K562 (cell line): ENCODE measurements at regions not wholly inside any gene's neighbourhood (a gene's known extent, or its start where the extent isn't known, plus 50 kb on each side); places are given as distances from the start of the nearest gene placed in this dataset.

Experiments used
- CC2D1A ChIP-seq: fragments of 450-650 bp; IDR thresholded peaks from 2 replicates; pipeline ENCODE4 v1.6.1; 2017; ENCODE audit warnings: mild to moderate bottlenecking
- FOXP1 ChIP-seq: sonication (generic); formaldehyde crosslinking; IDR thresholded peaks from 2 replicates; pipeline ENCODE4 v1.8.0; 2022; ENCODE audit warnings: mild to moderate bottlenecking, missing genetic modification reagents
- HDAC3 ChIP-seq: fragments of 450-650 bp; IDR thresholded peaks from 2 replicates; pipeline ENCODE4 v1.6.1; 2018; ENCODE audit warnings: borderline replicate concordance, mild to moderate bottlenecking, moderate library complexity; ENCODE audit not compliant: partially characterized antibody
- HNRNPL ChIP-seq: fragments of 200-400 bp; formaldehyde crosslinking; IDR thresholded peaks from 2 replicates; pipeline ENCODE4 v1.6.1; 2017; ENCODE audit warnings: low read depth, mild to moderate bottlenecking, low read length
- ILF3 ChIP-seq: fragments of 450-650 bp; IDR thresholded peaks from 2 replicates; pipeline ENCODE4 v1.6.1; 2018; ENCODE audit warnings: antibody characterized with exemption, mild to moderate bottlenecking, moderate library complexity, borderline replicate concordance
- MCM7 ChIP-seq, 2 experiments: fragments of 450-650 bp; IDR thresholded peaks; 2 replicates each; pipeline ENCODE4 v1.6.1; 2016 to 2018
- POLR2AphosphoS2 ChIP-seq: IDR thresholded peaks from 2 replicates; pipeline ENCODE4 v1.6.1; 2012; ENCODE audit warnings: low read length, improper control_type of control experiment
- RFX5 ChIP-seq: IDR thresholded peaks from 2 replicates; pipeline ENCODE4 v1.6.1; 2011; ENCODE audit warnings: low read depth, mild to moderate bottlenecking, improper control_type of control experiment, low read length
- SP1 ChIP-seq: sonication (generic); formaldehyde crosslinking; IDR thresholded peaks from 2 replicates; pipeline ENCODE4 v1.8.1; 2022; ENCODE audit warnings: mild to moderate bottlenecking, missing genetic modification reagents
- ZC3H11A ChIP-seq: IDR thresholded peaks from 2 replicates; pipeline ENCODE4 v1.6.1; 2012; ENCODE audit warnings: low read depth, low read length, improper control_type of control experiment
- ZNF140 ChIP-seq: fragments of 250-450 bp; sonication (Bioruptor Pico); IDR thresholded peaks from 2 replicates; pipeline ENCODE4 v1.8.0; 2021; ENCODE audit warnings: moderate library complexity, mild to moderate bottlenecking, inconsistent platforms
- ZNF165 ChIP-seq: fragments of 250-450 bp; sonication (Bioruptor Pico); IDR thresholded peaks from 2 replicates; pipeline ENCODE4 v1.4.0; 2020; ENCODE audit warnings: borderline replicate concordance
- ZNF707 ChIP-seq: fragments of 250-450 bp; sonication (Bioruptor Pico); conservative IDR thresholded peaks from 2 replicates; pipeline ENCODE4 v1.8.0; 2022; ENCODE audit warnings: inconsistent platforms, mild to moderate bottlenecking, moderate library complexity
- TF ChIP-seq, protein P1 (sequence below): fragments of 250-450 bp; sonication (Bioruptor Pico); IDR thresholded peaks from 2 replicates; pipeline ENCODE4 v1.4.0; 2020; ENCODE audit warnings: borderline replicate concordance
- TF ChIP-seq, protein P2 (sequence below): fragments of 450-650 bp; formaldehyde crosslinking; IDR thresholded peaks from 2 replicates; pipeline ENCODE4 v1.4.0; 2020; ENCODE audit warnings: mild to moderate bottlenecking, mixed read lengths
- TF ChIP-seq, protein P3 (sequence below): sonication (generic); formaldehyde crosslinking; IDR thresholded peaks from 2 replicates; pipeline ENCODE4 v1.8.0; 2023; ENCODE audit warnings: mild to moderate bottlenecking, missing genetic modification reagents
- TF ChIP-seq, protein P4 (sequence below): fragments of 450-650 bp; IDR thresholded peaks from 2 replicates; pipeline ENCODE4 v1.6.1; 2016
- TF ChIP-seq, protein P5 (sequence below): IDR thresholded peaks from 2 replicates; pipeline ENCODE4 v1.6.1; 2014; ENCODE audit warnings: antibody characterized with exemption
- TF ChIP-seq, protein P6 (sequence below): fragments of 450-650 bp; formaldehyde crosslinking; IDR thresholded peaks from 2 replicates; pipeline ENCODE4 v1.4.0; 2022; ENCODE audit warnings: missing genetic modification characterization

- TF ChIP-seq, protein P1, sequence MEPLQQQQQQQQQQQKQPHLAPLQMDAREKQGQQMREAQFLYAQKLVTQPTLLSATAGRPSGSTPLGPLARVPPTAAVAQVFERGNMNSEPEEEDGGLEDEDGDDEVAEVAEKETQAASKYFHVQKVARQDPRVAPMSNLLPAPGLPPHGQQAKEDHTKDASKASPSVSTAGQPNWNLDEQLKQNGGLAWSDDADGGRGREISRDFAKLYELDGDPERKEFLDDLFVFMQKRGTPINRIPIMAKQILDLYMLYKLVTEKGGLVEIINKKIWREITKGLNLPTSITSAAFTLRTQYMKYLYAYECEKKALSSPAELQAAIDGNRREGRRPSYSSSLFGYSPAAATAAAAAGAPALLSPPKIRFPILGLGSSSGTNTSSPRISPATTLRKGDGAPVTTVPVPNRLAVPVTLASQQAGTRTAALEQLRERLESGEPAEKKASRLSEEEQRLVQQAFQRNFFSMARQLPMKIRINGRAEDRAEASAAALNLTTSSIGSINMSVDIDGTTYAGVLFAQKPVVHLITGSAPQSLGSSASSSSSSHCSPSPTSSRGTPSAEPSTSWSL (CRISPR knock-in tag) = 0 out of 2 replicates have a peak, but pooled peaks have one; percentile 7
- TF ChIP-seq, protein P2, sequence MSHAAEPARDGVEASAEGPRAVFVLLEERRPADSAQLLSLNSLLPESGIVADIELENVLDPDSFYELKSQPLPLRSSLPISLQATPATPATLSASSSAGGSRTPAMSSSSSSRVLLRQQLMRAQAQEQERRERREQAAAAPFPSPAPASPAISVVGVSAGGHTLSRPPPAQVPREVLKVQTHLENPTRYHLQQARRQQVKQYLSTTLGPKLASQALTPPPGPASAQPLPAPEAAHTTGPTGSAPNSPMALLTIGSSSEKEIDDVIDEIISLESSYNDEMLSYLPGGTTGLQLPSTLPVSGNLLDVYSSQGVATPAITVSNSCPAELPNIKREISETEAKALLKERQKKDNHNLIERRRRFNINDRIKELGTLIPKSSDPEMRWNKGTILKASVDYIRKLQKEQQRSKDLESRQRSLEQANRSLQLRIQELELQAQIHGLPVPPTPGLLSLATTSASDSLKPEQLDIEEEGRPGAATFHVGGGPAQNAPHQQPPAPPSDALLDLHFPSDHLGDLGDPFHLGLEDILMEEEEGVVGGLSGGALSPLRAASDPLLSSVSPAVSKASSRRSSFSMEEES (CRISPR knock-in tag) = no peak
- TF ChIP-seq FOXP1 (CRISPR knock-in tag) = peak; percentile 100
- TF ChIP-seq CC2D1A = 0 out of 2 replicates have a peak, but pooled peaks have one; percentile 11
- no peak for TF ChIP-seq MCM7 (IDR thresholded peaks at IDR 0.05)
- TF ChIP-seq SP1 = peak; percentile 84
- TF ChIP-seq, protein P3, sequence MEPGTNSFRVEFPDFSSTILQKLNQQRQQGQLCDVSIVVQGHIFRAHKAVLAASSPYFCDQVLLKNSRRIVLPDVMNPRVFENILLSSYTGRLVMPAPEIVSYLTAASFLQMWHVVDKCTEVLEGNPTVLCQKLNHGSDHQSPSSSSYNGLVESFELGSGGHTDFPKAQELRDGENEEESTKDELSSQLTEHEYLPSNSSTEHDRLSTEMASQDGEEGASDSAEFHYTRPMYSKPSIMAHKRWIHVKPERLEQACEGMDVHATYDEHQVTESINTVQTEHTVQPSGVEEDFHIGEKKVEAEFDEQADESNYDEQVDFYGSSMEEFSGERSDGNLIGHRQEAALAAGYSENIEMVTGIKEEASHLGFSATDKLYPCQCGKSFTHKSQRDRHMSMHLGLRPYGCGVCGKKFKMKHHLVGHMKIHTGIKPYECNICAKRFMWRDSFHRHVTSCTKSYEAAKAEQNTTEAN (CRISPR knock-in tag) = peak; percentile 96
- no peak for TF ChIP-seq RFX5
- no peak for TF ChIP-seq ZNF140
- no peak for TF ChIP-seq POLR2AphosphoS2
- peak; percentile 66; the same call in 1 of the 2 replicates for TF ChIP-seq HNRNPL
- TF ChIP-seq, protein P4, sequence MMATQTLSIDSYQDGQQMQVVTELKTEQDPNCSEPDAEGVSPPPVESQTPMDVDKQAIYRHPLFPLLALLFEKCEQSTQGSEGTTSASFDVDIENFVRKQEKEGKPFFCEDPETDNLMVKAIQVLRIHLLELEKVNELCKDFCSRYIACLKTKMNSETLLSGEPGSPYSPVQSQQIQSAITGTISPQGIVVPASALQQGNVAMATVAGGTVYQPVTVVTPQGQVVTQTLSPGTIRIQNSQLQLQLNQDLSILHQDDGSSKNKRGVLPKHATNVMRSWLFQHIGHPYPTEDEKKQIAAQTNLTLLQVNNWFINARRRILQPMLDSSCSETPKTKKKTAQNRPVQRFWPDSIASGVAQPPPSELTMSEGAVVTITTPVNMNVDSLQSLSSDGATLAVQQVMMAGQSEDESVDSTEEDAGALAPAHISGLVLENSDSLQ = peak; percentile 47; the same call in 1 of the 2 replicates
- no peak for TF ChIP-seq HDAC3
- no peak for TF ChIP-seq ZC3H11A
- TF ChIP-seq ILF3 = no peak
- no peak for TF ChIP-seq ZNF165 (CRISPR knock-in tag)
- TF ChIP-seq ZNF707 (CRISPR knock-in tag) = no peak
- TF ChIP-seq, protein P5, sequence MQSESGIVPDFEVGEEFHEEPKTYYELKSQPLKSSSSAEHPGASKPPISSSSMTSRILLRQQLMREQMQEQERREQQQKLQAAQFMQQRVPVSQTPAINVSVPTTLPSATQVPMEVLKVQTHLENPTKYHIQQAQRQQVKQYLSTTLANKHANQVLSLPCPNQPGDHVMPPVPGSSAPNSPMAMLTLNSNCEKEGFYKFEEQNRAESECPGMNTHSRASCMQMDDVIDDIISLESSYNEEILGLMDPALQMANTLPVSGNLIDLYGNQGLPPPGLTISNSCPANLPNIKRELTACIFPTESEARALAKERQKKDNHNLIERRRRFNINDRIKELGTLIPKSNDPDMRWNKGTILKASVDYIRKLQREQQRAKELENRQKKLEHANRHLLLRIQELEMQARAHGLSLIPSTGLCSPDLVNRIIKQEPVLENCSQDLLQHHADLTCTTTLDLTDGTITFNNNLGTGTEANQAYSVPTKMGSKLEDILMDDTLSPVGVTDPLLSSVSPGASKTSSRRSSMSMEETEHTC = peak; percentile 43; the same call in 1 of the 2 replicates
- TF ChIP-seq, protein P6, sequence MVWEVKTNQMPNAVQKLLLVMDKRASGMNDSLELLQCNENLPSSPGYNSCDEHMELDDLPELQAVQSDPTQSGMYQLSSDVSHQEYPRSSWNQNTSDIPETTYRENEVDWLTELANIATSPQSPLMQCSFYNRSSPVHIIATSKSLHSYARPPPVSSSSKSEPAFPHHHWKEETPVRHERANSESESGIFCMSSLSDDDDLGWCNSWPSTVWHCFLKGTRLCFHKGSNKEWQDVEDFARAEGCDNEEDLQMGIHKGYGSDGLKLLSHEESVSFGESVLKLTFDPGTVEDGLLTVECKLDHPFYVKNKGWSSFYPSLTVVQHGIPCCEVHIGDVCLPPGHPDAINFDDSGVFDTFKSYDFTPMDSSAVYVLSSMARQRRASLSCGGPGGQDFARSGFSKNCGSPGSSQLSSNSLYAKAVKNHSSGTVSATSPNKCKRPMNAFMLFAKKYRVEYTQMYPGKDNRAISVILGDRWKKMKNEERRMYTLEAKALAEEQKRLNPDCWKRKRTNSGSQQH (CRISPR knock-in tag) = no peak
These were observed 51.2 kb upstream of the RNF182 start (continued) for GRCh38 chr6:13873288-13874190.
